Cortex of kidney (tissue), 1 donor: ENCODE measurements at regions not wholly inside any gene's neighbourhood (a gene's known extent, or its start where the extent isn't known, plus 50 kb on each side); places are given as distances from the start of the nearest gene placed in this dataset.
A peak's percentile ranks its signal among the peaks of the same experiment; 100 is the strongest.
"Not testable (repeated sequence)": the region's sequence is repeated elsewhere in the genome, so short reads cannot be mapped to it uniquely, and the experiment has no call there.

Experiments
- DNase-seq: peaks from one replicate; lab custom pipeline; 2025; lab: John Stamatoyannopoulos, UW

- no peak for DNase-seq
These were observed 330.2 kb upstream of the F9 start for GRCh38 chrX:139200346-139200745.

GRCh38 chrX:139199933-139200332 lies 330.6 kb upstream of the F9 start:
- DNase-seq = no peak

- no peak for DNase-seq
These were observed 331.6 kb upstream of the F9 start for GRCh38 chrX:139198936-139199335.

GRCh38 chrX:139196890-139197289 lies 333.6 kb upstream of the F9 start:
- DNase-seq = no peak

- DNase-seq = peak; percentile 3
These were observed 335.8 kb upstream of the F9 start for GRCh38 chrX:139194571-139195280.

- DNase-seq = no peak
These were observed 338.1 kb upstream of the F9 start for GRCh38 chrX:139192386-139192961.

- DNase-seq = no peak
These were observed 338.7 kb upstream of the F9 start for GRCh38 chrX:139191746-139192385.

- DNase-seq = no peak
These were observed 339.3 kb upstream of the F9 start for GRCh38 chrX:139191286-139191685.

GRCh38 chrX:139187738-139188137 lies 342.8 kb upstream of the F9 start:
- no peak for DNase-seq

- DNase-seq = no peak
These were observed 343.5 kb upstream of the F9 start for GRCh38 chrX:139186991-139187390.

GRCh38 chrX:139179592-139179991 lies 350.9 kb upstream of the F9 start:
- no peak for DNase-seq

- no peak for DNase-seq
These were observed 351.6 kb upstream of the F9 start for GRCh38 chrX:139178980-139179379.

- no peak for DNase-seq
These were observed 357.8 kb upstream of the F9 start for GRCh38 chrX:139172731-139173130.

GRCh38 chrX:139170526-139171173 lies 359.9 kb upstream of the F9 start:
- no peak for DNase-seq

- DNase-seq = no peak
These were observed 363.3 kb upstream of the F9 start for GRCh38 chrX:139167282-139167681.

GRCh38 chrX:139158256-139158655 lies 372.3 kb upstream of the F9 start:
- no peak for DNase-seq

- DNase-seq = no peak
These were observed 374.2 kb upstream of the F9 start for GRCh38 chrX:139156356-139156755.

GRCh38 chrX:139146625-139147024 lies 383.9 kb upstream of the F9 start:
- DNase-seq = not testable (repeated sequence)

- no peak for DNase-seq
These were observed 389.2 kb upstream of the F9 start for GRCh38 chrX:139141370-139141769.

GRCh38 chrX:139134316-139134715 lies 396.2 kb upstream of the F9 start:
- DNase-seq = no peak

- DNase-seq = no peak
These were observed 404.0 kb upstream of the F9 start for GRCh38 chrX:139126493-139126892.

GRCh38 chrX:139125916-139126315 lies 404.6 kb upstream of the F9 start:
- DNase-seq = no peak
